NCI-H146 treated with DMSO at 0.1 percent for 48 hours (cell line): ENCODE measurements at regions not wholly inside any gene's neighbourhood (a gene's known extent, or its start where the extent isn't known, plus 50 kb on each side); places are given as distances from the start of the nearest gene placed in this dataset.

Source experiments
- DNase-seq: peaks from one replicate; lab custom pipeline; 2025; ENCODE audit not compliant: unreplicated experiment; lab: John Stamatoyannopoulos, UW

- no peak for DNase-seq
Observed at GRCh38 chr15:85976102-85976501, 103.6 kb upstream of the AGBL1 start.

DNA sequence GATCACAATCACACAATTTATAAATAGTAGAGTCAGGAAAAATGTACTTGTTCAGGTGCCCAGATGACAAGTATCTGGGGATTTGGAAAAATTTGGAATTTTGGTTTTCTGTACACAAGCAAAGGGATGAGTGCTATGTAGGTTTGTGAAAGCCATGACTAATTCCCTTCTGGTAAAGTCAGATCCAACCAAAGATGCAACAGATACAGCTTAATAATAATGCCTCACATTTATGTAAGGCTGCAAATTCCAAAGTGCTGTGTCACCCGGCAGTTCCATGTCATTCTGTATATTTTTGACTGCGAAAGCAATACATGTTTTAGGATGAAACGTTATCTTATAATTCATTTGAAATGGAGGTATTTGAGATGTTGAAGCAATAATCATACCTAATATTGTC is 102.7 kb upstream of the AGBL1 start:
- no peak for DNase-seq

DNA sequence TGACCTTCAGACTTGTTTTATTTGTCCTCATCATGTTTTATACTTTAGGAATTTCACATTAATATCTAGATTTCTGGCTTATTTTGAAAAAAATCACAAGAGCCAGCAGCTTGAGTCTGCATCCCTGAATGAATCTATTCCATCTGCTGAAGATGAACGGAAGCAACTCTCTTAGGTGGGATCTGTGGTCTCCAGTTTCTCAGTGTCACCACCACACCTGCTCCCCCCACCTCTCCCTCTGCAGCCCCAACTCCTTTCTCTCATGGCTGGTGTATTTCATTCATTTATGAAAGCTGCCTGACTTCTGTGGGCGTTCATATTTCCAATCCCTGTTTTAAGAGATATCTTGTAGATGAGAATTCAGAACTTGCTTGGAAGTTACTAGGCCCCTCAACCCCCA is 102.1 kb upstream of the AGBL1 start:
- DNase-seq = no peak

GRCh38 chr15:85979929-85980328 is 99.7 kb upstream of the AGBL1 start:
- DNase-seq = no peak

- no peak for DNase-seq
Observed at GRCh38 chr15:85980946-85981345, 98.7 kb upstream of the AGBL1 start.

- DNase-seq = no peak
Observed at GRCh38 chr15:85984241-85984640, 95.4 kb upstream of the AGBL1 start.

DNA sequence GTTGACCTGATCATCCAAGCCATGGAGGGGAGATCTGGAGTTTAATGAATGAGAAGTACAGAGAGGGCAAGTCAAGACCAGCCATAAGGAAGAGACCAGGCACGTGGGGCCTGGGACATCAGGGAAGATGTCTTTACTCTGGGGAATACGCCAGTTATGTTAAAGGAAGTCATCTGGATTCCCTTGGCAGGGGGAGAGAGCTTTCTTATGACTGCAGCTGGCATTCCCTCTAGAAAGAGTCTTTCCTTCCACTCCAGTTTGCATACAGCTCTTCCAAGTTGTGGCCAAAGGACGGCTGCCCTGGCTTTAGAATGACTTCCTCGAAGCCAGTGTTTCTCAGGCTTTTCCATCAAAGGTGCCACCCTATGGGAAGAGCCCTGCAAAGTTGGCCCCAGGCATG is 93.6 kb upstream of the AGBL1 start:
- no peak for DNase-seq

GRCh38 chr15:85986741-85987140 is 92.9 kb upstream of the AGBL1 start:
- DNase-seq = no peak

GRCh38 chr15:85988741-85989140 is 90.9 kb upstream of the AGBL1 start:
- DNase-seq = no peak

- no peak for DNase-seq
Observed at GRCh38 chr15:85992224-85992623, 87.4 kb upstream of the AGBL1 start.

GRCh38 chr15:85993116-85993515 is 86.6 kb upstream of the AGBL1 start:
- no peak for DNase-seq

- DNase-seq = no peak
Observed at GRCh38 chr15:85997618-85998017, 82.1 kb upstream of the AGBL1 start.

- no peak for DNase-seq
Observed at GRCh38 chr15:85999658-86000057, 80.0 kb upstream of the AGBL1 start.

DNA sequence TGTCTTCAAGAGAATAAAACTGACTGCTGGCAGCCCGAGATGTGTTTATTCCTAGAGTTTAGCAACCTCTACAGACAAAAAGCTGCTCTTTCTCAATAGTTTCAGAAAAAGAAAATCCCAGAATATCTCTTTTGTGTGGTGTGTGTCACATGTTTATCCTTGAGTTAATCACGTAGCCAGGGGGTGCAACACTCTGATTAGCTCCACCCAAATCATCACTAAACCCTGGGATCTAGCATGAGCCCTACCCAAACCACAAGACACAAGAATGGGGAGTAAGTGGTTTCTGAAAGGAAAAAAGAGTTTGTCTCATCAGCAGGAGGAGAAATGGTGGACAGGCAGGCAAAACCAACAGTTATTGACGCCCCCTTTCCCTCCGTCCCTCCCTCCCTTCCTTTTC is 78.5 kb upstream of the AGBL1 start:
- no peak for DNase-seq

DNA sequence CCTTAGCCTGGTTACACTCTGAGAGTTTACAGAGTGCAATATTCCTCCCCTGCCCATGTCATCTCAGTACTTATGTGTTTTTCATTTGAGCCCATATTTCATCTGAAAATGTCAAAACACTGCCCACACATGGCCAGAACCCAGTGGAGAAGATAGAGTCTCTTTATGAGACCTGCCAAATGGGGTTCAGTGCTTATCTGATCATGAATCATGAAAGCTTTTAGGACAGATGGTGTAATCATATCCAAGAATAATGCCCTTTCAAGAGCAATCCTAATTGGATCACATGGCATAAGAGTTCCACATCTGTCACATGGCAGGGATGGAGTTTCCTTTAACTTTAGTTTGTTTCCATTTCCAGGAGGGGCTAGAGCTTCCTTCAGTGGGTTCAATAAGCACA is 77.2 kb upstream of the AGBL1 start:
- no peak for DNase-seq

- DNase-seq = no peak
Observed at GRCh38 chr15:86004061-86004460, 75.6 kb upstream of the AGBL1 start.

- DNase-seq = no peak
Observed at GRCh38 chr15:86006546-86006945, 73.1 kb upstream of the AGBL1 start.

GRCh38 chr15:86009727-86010126 is 69.9 kb upstream of the AGBL1 start:
- no peak for DNase-seq

DNA sequence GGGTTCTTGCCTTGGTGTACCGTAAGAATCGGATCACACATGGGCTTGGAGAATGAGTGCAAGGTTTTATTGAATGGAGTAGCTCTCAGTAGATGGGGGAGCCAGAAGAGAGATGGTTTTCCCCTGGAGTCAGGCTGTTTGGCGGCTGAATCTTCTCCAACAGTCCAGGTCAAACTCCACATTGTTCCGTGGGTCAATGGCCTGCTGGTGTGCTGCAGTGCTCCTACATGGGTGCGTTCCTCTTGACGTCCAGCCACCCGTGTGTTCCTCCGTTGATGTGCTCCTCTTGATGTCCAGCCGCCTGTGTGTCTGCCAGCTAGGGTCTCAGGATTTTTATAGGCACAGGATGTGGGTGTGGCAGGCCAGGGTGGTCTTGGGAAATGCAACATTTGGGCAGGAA is 69.3 kb upstream of the AGBL1 start:
- DNase-seq = no peak

GRCh38 chr15:86010891-86011290 is 68.8 kb upstream of the AGBL1 start:
- no peak for DNase-seq

DNA sequence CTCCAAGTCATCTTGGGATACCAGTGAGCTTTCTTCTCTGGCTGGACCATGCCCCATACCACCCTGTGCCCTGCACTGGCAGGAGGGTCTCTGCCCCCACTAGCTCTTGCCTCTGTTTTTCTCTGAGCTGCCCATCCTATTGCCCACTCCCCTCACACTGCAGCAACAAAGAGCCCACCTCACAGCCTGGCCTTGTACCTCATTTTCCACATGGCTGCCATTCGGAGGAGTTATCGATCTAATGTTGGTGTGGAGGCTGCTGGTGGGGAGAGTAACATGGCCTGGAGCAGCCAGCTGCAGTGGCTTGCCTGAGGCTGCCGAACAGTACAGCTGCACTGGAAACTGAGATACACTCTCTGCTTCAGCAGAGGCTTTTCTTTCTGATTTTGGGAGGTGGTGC is 65.7 kb upstream of the AGBL1 start:
- DNase-seq = no peak

- no peak for DNase-seq
Observed at GRCh38 chr15:86016750-86017149, 62.9 kb upstream of the AGBL1 start.

GRCh38 chr15:86018679-86019078 is 61.0 kb upstream of the AGBL1 start:
- no peak for DNase-seq
